ENCODE measurements at regions not wholly inside any gene's neighbourhood (a gene's known extent, or its start where the extent isn't known, plus 50 kb on each side); places are given as distances from the start of the nearest gene placed in this dataset.

- no peak for DNase-seq (ENCODE audit: low spot score)
Observed at GRCh38 chr5:167489202-167489601, 802.2 kb upstream of the WWC1 start.

- no peak for DNase-seq (ENCODE audit: low spot score)
Observed at GRCh38 chr5:167503926-167504720, 787.3 kb upstream of the WWC1 start.

- no peak for DNase-seq (ENCODE audit: low spot score)
Observed at GRCh38 chr5:167507463-167508233, 783.8 kb upstream of the WWC1 start.

- DNase-seq (ENCODE audit: low spot score) = no peak
Observed at GRCh38 chr5:167509076-167509475, 782.4 kb upstream of the WWC1 start.

- no peak for DNase-seq (ENCODE audit: low spot score)
Observed at GRCh38 chr5:167511276-167511675, 780.2 kb upstream of the WWC1 start.

- no peak for DNase-seq (ENCODE audit: low spot score)
Observed at GRCh38 chr5:167512111-167512510, 779.3 kb upstream of the WWC1 start.

- no peak for DNase-seq (ENCODE audit: low spot score)
Observed at GRCh38 chr5:167513381-167513780, 778.1 kb upstream of the WWC1 start.

- DNase-seq (ENCODE audit: low spot score) = no peak
Observed at GRCh38 chr5:167514461-167514860, 777.0 kb upstream of the WWC1 start.

GRCh38 chr5:167525004-167525403, 766.4 kb upstream of the WWC1 start:
- no peak for DNase-seq (ENCODE audit: low spot score)

- DNase-seq (ENCODE audit: low spot score) = no peak
Observed at GRCh38 chr5:167528651-167529050, 762.8 kb upstream of the WWC1 start.

- no peak for DNase-seq (ENCODE audit: low spot score)
Observed at GRCh38 chr5:167530548-167530947, 760.9 kb upstream of the WWC1 start.

GRCh38 chr5:167533814-167534795, 757.3 kb upstream of the WWC1 start:
- no peak for DNase-seq (ENCODE audit: low spot score)

GRCh38 chr5:167539747-167540146, 751.7 kb upstream of the WWC1 start:
- DNase-seq (ENCODE audit: low spot score) = no peak

- DNase-seq (ENCODE audit: low spot score) = no peak
Observed at GRCh38 chr5:167546270-167546669, 745.2 kb upstream of the WWC1 start.

- no peak for DNase-seq (ENCODE audit: low spot score)
Observed at GRCh38 chr5:167552356-167552755, 739.1 kb upstream of the WWC1 start.

- DNase-seq (ENCODE audit: low spot score) = no peak
Observed at GRCh38 chr5:167553511-167553910, 737.9 kb upstream of the WWC1 start.

- DNase-seq (ENCODE audit: low spot score) = no peak
Observed at GRCh38 chr5:167554564-167555290, 736.7 kb upstream of the WWC1 start.

- no peak for DNase-seq (ENCODE audit: low spot score)
Observed at GRCh38 chr5:167555565-167556166, 735.8 kb upstream of the WWC1 start.

- DNase-seq (ENCODE audit: low spot score) = no peak
Observed at GRCh38 chr5:167557359-167557758, 734.1 kb upstream of the WWC1 start.

- DNase-seq (ENCODE audit: low spot score) = no peak
Observed at GRCh38 chr5:167561796-167562195, 729.6 kb upstream of the WWC1 start.

- no peak for DNase-seq (ENCODE audit: low spot score)
Observed at GRCh38 chr5:167564275-167564674, 727.2 kb upstream of the WWC1 start.
